GM21529 (cell line): ENCODE measurements at regions not wholly inside any gene's neighbourhood (a gene's known extent, or its start where the extent isn't known, plus 50 kb on each side); places are given as distances from the start of the nearest gene placed in this dataset.

Experiments
- ATAC-seq: cut with Tn5 transposase; IDR thresholded peaks from one replicate; pipeline ENCODE4 v1.9.1; 2021; ENCODE audit not compliant: unreplicated experiment

DNA sequence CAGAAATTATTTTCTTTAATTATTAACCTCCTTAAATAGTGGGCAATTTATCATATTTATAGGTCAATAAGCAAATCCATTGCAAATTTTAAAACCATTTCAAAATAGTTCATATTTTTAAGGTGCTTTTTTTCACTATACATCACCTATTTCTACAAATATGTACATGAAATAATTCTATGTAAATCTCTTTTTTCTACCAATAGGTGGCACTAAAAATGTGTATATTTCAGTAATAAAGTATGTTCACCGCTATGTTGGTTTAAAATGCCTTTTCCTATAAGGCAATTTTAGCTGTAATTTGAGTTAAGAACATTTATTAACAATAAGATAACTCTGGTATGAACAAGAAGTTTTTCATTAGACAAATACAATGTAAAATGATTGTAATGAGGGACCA is 672.2 kb downstream of the KCTD8 start:
- no peak for ATAC-seq

DNA sequence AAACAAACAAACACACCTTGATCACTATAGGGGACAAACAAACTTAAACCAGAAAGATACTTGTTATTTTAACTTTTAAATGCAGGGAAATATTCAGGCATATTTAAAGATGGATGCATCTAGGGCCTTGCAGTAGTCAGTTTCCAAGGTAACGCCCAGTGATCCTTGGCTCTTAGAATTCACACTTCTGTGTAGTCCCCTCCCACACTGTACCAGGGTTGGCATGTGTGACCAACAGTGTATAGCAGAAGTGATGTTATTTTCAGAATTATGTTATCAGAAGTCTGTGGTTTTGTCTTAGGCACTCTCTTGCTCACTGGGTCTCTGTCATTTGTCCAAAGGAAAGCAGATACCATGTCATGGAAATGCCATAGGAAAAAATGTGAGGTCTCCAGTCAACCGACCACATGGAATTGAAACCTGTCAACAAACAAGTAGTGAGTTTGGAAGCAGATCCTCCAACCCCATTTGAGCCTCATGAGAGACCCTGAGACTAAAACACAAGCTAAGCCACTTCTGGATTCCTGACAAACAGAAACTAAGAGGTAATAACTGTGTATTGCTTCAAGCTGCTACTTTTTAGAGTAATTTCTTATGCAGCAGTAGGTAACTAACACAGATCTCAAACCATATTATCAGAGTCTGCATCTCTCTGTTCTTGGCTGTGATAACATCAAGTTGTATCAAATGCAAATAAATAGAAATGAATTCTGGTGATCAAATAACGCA is 670.3 kb downstream of the KCTD8 start:
- no peak for ATAC-seq

DNA sequence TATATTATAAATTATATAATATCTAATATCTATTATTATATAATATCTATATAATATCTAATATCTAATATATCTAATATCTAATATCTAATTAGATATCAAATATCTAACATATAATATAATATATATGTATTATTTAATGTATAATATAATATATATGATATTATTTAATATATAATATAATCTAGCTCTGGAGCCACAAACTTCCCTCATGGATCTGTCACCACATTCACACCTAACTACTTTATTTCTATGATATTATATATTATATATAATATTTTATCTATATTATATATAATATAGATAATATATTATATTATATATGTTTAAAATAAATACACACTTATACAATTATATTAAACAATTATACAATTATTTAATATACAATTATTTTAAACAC is 667.5 kb downstream of the KCTD8 start:
- ATAC-seq, result no peak

DNA sequence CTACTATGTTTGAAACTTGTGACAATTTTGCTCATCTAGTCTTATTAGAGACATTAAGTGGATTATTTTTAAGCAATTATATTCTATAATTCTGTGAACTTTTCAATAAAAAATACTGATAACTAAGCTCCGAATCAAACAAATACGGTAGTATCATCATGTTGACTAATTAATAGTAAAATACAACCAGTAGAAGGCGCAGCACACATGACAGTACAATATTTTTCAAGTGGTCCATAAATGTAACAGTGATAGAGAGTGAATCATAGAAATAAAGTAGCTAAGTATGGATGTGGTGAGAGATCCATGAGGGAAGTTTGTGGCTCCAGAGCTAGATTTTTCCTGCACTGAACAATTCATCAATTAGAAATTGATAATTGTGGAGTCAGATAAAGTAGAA is 666.2 kb downstream of the KCTD8 start:
- no peak for ATAC-seq

DNA sequence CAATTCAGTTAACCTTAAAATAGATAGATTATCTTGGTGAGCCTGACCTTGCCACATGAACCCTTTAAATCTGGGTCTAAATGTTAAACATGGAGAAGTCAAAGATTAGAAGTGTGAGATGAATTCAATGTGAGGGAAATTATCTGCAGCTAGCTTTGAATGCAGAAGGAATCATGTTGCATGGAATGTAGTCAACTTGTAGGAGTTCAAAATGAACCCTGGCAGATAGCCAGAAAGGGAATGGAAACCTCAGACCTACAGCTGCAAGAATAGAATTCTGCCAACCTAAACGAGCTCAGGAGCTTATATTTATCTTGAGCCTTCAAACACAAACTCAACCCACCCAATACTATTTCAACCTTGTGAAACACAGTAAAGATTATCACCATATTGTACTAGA is 632.5 kb downstream of the KCTD8 start:
- no peak for ATAC-seq

DNA sequence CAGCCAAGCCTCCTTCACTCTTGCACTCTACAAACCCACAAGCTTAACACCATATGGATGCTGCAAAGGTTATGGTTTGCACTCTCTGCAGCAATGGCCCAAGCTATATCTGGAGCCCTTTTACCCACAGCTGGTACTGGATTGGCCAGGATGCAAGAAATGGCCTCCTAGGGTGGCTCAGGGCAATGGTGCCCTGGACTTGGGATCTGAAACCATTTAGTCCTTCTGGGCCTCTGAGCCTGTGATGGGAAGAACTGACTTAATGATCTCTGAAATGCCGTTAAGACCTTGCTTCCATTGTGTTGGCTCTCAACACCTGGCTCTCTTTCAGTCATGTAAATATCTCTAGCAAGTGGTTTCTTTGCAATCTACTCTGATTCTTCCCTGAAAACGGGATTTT is 626.0 kb downstream of the KCTD8 start:
- ATAC-seq, result no peak

DNA sequence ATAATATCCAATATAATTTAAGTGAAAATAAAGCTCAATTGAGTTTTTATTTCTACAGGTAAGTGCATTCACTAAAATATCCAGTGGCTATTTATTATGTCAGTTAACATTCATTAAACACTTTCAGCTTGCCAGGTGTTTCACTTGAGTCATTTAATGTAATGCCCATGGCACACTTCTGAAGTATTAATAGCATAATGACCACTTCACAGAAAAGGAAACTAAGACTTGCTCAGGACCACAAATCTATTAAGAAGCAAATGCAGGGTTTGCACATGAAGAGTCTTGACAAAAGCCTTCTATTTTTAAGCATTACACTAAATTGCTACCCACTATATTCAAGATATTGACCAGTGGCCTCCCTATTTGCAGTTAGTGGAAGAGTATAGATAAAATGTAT is 612.7 kb downstream of the KCTD8 start:
- no peak for ATAC-seq

DNA sequence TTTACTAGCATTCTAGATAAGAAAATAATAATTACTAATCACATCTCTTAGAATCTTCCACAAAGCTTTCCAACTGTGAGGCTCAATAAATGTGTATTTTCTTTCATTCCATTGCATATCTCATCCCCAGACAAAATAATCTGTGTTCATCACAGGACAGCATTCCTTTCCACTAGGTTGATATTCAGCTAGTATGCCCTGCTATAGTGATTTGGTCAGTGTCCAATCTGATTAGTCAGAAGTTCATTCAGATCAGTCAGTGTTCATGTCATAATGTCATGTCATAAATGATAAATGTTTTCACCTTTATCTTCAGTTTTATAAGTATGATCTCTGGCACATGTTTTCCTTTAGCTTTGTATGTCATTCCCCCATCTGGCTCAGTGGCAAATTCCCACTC is 611.4 kb downstream of the KCTD8 start:
- ATAC-seq, result no peak

DNA sequence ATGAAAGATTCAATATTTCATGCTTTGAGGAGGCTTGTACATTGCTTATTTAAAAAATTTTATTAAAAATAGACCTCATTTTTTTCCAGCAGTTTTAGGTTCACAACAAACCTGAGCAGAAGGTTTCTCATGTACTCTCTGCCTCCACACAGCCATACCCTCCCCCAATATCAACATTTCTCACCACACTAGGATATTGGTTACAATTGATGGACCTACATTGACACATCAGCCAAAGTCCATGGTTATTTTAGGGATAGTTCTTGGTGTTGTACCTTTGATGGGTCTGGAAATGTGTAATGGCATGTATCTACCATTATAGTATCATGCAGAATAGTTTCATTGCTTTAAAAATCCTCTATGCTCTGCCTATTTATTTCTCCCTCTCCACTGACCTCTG is 611.0 kb downstream of the KCTD8 start:
- no peak for ATAC-seq

DNA sequence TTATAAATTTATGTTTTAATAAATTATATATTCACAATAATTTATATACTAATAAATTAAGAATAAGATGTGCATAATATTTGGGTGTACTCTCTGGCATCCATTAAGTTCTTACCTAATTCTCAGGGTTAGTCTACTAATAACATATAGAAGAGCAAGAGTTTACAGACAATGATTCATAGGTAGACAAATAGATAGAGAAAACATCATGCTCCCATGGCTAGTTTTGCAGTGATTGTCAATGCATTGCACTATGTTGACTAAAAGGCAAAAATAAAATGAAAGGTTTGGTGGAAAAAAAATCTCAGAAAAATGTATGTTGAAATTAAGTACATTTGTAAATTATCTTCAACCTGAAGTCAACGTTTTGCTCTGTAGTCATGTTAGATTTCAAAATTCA is 606.0 kb downstream of the KCTD8 start:
- no peak for ATAC-seq

DNA sequence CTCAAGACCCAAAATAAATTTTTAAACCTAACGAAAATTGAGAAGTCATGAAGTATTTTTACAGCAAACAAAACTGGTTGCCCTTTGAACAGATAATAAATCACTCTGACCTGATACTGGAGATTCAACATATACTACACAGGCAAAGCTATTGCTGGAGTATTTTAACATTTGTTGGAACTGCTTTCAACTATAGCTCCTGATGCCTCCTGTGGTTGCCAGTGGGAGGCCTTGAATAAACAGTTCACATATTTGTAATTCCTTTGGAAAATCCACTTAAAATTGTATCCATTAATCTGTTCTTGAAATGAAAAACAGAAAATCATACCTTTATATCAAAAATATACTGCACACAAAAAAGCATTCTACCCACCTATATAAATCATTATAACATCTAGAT is 605.1 kb downstream of the KCTD8 start:
- ATAC-seq, result no peak

DNA sequence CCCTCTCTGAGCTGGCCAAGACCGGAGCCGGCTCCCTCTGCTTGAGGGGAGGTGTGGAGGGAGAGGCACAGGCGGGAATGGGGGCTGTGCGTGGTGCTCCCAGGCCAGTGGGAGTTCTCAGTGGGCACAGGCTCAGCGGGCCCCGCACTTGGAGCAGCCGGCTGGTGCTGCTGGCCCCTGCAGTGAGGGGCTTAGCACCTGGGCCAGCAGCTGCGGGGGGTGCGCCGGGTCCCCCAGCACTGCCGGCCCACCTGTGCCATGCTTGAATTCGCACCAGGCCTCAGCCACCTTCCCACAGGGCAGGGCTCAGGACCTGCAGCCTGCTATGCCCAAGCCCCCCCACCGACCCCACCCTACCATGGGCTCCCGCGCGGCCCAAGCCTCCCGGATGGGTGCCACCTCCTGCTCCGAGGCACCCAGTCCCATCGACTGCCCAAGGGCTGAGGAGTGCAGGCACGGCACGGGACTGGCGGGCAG is 602.5 kb downstream of the KCTD8 start:
- no peak for ATAC-seq

DNA sequence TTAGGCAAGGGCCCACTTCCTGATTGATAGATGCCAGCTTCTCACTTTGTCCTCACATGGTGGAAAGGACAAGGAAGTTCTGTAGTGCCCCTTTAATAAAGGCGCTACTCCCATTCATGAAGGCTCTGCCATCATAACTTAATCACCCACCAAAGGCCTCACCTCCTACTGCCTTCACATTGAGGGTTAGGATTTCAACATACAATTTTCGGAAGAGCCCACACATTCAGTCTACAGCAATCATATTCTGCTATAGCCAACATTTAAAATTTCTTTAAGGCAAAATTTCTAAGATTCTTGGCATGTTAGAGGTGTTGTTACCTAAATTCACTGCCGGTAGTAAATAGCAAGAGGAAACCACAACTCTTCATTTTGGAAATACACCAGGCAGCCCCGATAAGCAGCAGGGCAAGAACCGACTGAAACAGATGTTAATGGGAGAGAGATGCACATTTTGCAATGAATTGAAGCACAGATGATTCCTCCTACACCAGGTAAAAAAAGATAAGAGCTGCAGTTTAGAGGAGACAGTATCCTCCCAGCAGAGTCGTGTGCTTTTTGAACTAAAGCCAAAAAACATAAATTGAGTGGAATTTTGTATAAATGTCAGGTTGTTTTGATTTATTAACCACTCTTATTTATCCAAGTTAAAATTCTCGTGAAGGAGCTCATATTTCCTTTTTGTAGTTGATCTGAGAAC is 594.9 kb downstream of the KCTD8 start:
- no peak for ATAC-seq

DNA sequence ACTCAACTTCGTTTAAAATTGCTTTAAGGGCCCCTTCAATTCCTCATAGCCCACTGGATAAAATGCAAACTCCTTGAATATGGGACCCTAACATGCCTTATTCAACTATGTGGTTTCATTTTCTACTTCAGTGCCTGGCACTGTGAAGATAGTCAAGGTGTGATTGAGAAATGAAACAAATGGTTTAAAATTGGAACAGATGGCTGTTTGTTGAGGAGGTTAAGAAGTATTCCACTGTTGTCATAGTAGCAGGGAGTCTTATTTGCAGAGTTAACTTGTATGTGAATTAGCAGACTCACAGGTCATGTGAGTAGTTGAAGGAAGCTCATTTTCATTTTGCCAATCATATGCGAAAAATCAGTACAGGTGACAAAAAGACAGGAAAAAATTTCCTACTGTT is 593.3 kb downstream of the KCTD8 start:
- no peak for ATAC-seq

DNA sequence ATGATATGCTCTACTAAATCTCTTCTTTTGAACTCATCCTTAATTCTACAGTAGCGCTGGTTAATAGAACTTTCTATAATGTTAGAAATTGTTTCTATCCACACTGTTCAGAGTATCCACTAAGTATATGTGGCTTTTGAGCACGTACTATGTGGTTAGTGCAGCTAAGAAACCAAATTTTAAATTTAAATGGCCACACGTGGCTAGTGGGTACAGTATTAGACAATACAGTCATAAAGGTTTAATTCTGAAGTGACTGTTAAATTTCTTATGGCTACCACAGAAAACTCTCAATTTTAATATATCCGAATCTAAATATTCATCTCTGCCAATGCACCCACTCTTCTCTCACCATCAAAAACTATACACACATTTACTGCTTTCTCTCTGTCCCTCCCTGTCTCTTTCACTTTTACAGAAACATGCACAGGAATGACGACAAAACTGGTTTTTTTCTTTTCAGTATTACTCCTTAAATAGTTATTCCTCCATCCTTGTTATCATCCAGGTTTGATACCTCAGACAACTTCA is 583.9 kb downstream of the KCTD8 start:
- no peak for ATAC-seq

DNA sequence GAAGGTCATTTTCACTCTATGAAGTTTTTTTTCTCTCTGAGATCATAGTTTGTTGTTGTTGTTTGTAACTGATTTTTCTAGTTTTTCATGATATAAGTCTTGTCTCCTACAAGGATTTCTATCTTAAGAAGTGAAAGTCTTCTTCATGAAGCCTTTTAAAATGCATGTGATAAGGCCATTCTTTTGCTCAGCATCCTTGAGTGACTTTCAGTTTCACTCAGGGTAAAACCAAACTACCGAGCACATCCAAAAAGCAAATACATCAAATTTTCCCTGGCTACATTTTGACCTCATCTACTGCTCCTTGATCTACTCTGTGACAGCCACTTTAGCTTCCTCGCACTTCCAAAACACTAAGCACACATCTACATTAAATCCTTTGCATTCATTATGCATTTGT is 580.7 kb downstream of the KCTD8 start:
- no peak for ATAC-seq

DNA sequence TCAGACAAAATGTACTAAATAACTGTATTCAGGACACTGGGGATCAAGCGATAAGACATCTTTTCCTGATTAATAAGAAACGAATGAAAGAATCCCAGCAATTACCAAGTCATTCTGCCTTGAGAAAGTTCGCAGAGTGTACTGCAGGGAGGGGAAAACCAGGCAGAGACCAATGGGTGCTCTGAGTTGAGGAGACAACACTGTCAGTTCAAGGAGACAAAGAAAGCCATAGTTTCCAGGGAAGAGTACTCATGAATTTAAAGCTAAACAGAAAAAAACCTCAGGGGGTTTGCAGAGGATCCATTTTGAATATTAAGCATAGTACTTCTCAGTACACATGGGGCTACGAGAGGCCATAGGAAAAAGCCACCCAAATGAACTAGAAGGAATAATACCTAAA is 573.0 kb downstream of the KCTD8 start:
- ATAC-seq, result no peak

DNA sequence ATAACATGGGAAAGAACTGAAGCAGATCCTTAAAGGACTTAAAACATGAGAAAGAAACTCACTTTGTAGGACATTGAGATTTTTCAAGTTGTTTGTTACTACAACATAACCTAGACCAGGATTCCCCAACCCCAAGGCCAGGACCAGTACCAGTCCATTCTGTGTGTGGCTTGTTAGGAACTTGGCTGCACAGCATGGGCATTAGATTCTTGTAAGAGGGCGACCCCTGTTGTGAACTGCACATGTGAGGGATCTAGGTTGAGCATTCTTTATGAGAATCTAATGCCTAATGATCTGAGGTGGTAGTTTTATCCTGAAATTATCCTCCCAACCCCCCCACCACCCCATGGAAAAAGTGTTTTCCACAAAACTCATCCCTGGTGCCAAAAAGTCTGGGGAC is 566.1 kb downstream of the KCTD8 start:
- ATAC-seq, result no peak

DNA sequence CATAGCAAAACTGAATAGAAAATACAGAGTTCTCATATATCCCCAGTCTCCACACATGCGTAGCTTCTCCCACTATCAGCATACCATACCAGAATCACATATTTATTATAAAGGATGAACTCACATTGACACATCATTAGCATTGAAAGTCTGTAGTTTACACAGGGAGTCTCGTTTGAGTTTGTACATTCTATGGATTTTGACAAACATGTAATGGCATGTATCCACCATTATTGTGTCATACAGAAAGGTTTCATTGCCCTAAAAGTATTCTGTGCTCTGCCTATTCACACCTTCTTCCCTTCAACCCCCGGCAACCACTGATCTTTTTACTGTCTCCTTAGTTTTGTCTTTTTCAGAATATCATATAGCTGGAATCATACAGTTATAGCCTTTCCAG is 562.4 kb downstream of the KCTD8 start:
- no peak for ATAC-seq

DNA sequence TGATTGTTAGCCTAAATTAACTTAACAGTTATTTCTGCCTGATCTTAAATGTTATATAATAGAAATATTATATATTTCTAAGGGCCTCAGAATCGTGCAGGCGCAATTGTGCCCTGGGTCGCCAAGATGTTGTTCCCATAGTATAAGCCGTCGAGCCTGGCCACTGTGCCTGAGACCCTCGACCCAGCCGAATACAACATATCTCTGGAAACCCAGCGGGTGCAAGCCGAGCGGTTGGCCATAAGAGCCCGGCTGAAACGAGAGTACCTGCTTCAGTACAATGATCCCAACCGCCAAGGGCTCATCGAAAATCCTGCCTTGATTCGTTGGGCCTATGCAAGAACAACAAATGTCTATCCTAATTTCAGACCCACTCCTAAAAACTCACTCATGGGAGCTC is 549.8 kb downstream of the KCTD8 start:
- ATAC-seq, result no peak

DNA sequence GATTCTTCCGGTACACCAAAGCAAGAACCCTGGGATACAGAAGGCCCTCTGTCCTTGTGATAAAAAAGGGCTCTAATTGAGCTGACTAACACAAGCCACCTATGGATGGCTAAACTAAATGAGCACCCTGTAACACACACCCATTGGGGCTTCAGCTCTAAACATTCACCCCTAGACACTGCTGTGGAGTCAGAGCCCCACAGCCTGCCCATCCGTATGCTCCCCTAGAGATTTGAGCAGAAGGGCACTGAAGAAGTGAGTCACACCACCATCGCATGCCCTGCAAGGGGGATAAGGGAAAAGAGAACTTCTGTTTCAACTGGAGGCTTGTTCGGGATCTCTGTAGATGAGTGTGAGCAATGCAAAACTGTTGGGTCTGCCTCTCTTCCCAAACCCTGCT is 545.2 kb downstream of the KCTD8 start:
- ATAC-seq, result no peak

DNA sequence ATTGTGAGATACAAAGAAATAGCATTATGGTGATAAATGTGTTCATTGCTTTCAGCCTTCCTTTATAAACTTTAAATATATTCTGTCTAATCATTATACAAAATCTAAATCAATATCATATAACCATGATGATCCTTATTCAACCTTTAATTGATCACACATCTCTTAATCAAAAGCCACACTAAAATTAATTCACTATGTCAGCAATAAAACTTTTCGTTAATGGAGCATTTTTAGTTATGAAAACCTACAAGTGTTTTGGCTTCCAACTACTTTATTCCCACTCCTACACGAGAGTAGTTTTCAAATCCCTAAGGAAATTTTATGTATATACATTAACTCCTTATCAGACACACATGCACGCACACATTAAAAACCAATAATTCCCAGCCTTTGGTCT is 530.2 kb downstream of the KCTD8 start:
- no peak for ATAC-seq

DNA sequence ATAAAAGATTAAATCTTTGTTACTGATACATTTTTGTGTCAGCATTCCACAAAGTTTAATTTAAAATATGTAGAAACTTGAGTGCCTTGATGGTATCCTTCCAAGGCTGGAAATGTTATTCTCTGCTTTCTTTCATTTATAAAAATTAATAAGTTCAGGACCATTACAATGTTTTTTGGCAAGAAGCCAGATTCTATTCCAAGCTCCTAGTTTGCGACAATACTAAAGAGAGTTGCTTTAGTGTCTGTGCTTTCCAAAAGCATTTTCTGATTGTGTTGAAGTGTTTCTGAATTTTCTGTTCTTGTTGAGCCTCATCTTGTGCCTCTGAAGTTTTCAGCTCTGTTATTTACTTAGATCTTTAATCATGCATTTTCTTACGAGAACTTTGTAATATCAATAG is 516.2 kb downstream of the KCTD8 start:
- no peak for ATAC-seq
